ENCODE measurements at regions not wholly inside any gene's neighbourhood (a gene's known extent, or its start where the extent isn't known, plus 50 kb on each side); places are given as distances from the start of the nearest gene placed in this dataset.
"Not testable (repeated sequence)": the region's sequence is repeated elsewhere in the genome, so short reads cannot be mapped to it uniquely, and the experiment has no call there.

GRCh38 chr20:25844640-25845039 is 148.0 kb upstream of the ZNF337 start:
- not testable (repeated sequence) for H3K4me1 ChIP-seq (ENCODE audit: insufficient read depth, low read length); H3K9me3 ChIP-seq (ENCODE audit: control insufficient read depth, insufficient read depth, low read length); H3K36me3 ChIP-seq (ENCODE audit: insufficient read depth, low read length); H3K9ac ChIP-seq (ENCODE audit: low read depth, low read length)

GRCh38 chr20:25813511-25813910 is 116.9 kb upstream of the ZNF337 start:
- H3K9ac ChIP-seq (ENCODE audit: low read depth, low read length); H3K4me1 ChIP-seq (ENCODE audit: insufficient read depth, low read length); H3K36me3 ChIP-seq (ENCODE audit: insufficient read depth, low read length); H3K9me3 ChIP-seq (ENCODE audit: control insufficient read depth, insufficient read depth, low read length): not testable (repeated sequence)

- not testable (repeated sequence) for H3K9me3 ChIP-seq (ENCODE audit: control insufficient read depth, insufficient read depth, low read length); H3K4me1 ChIP-seq (ENCODE audit: insufficient read depth, low read length); H3K9ac ChIP-seq (ENCODE audit: low read depth, low read length); H3K36me3 ChIP-seq (ENCODE audit: insufficient read depth, low read length)
Measured at GRCh38 chr20:25798174-25798993, 101.7 kb upstream of the ZNF337 start.

GRCh38 chr20:25797062-25797461 is 100.4 kb upstream of the ZNF337 start:
- not testable (repeated sequence) for H3K9me3 ChIP-seq (ENCODE audit: control insufficient read depth, insufficient read depth, low read length); H3K36me3 ChIP-seq (ENCODE audit: insufficient read depth, low read length); H3K4me1 ChIP-seq (ENCODE audit: insufficient read depth, low read length); H3K9ac ChIP-seq (ENCODE audit: low read depth, low read length)

- not testable (repeated sequence) for H3K4me1 ChIP-seq (ENCODE audit: insufficient read depth, low read length)
Measured at GRCh38 chr20:25777241-25777640, 80.6 kb upstream of the ZNF337 start.

GRCh38 chr20:25774711-25775110 is 78.1 kb upstream of the ZNF337 start:
- H3K36me3 ChIP-seq (ENCODE audit: insufficient read depth, low read length); H3K9ac ChIP-seq (ENCODE audit: low read depth, low read length); H3K9me3 ChIP-seq (ENCODE audit: control insufficient read depth, insufficient read depth, low read length); H3K4me1 ChIP-seq (ENCODE audit: insufficient read depth, low read length): not testable (repeated sequence)

More at GRCh38 chr20:25777241-25777640, 80.6 kb upstream of the ZNF337 start:
- H3K9ac ChIP-seq (ENCODE audit: low read depth, low read length); H3K9me3 ChIP-seq (ENCODE audit: control insufficient read depth, insufficient read depth, low read length); H3K36me3 ChIP-seq (ENCODE audit: insufficient read depth, low read length): not testable (repeated sequence)

GRCh38 chr20:25774203-25774602 is 77.5 kb upstream of the ZNF337 start:
- not testable (repeated sequence) for H3K36me3 ChIP-seq (ENCODE audit: insufficient read depth, low read length); H3K4me1 ChIP-seq (ENCODE audit: insufficient read depth, low read length); H3K9ac ChIP-seq (ENCODE audit: low read depth, low read length); H3K9me3 ChIP-seq (ENCODE audit: control insufficient read depth, insufficient read depth, low read length)

- not testable (repeated sequence) for H3K4me1 ChIP-seq (ENCODE audit: insufficient read depth, low read length); H3K36me3 ChIP-seq (ENCODE audit: insufficient read depth, low read length); H3K9ac ChIP-seq (ENCODE audit: low read depth, low read length); H3K9me3 ChIP-seq (ENCODE audit: control insufficient read depth, insufficient read depth, low read length)
Measured at GRCh38 chr20:25772437-25772836, 75.8 kb upstream of the ZNF337 start.

GRCh38 chr20:25771818-25772217 is 75.2 kb upstream of the ZNF337 start:
- not testable (repeated sequence) for H3K9me3 ChIP-seq (ENCODE audit: control insufficient read depth, insufficient read depth, low read length); H3K4me1 ChIP-seq (ENCODE audit: insufficient read depth, low read length); H3K36me3 ChIP-seq (ENCODE audit: insufficient read depth, low read length); H3K9ac ChIP-seq (ENCODE audit: low read depth, low read length)

- Histone ChIP-seq H3K9ac (ENCODE audit: low read depth, low read length) (no peak overlapping the region), H3K4me1 (ENCODE audit: insufficient read depth, low read length) (no peaks in the 10 kb centered on the region), H3K9me3 (ENCODE audit: control insufficient read depth, insufficient read depth, low read length) (no peaks in the 10 kb centered on the region), H3K36me3 (ENCODE audit: insufficient read depth, low read length) (no peaks in the 10 kb centered on the region)
Measured at GRCh38 chr20:25761596-25761995, 64.9 kb upstream of the ZNF337 start.

GRCh38 chr20:25761046-25761445 is 64.4 kb upstream of the ZNF337 start:
- not testable (repeated sequence) for H3K4me1 ChIP-seq (ENCODE audit: insufficient read depth, low read length); H3K36me3 ChIP-seq (ENCODE audit: insufficient read depth, low read length); H3K9me3 ChIP-seq (ENCODE audit: control insufficient read depth, insufficient read depth, low read length); H3K9ac ChIP-seq (ENCODE audit: low read depth, low read length)

- Histone ChIP-seq H3K9me3 (ENCODE audit: control insufficient read depth, insufficient read depth, low read length) (no peaks in the 10 kb centered on the region), H3K36me3 (ENCODE audit: insufficient read depth, low read length) (no peaks in the 10 kb centered on the region), H3K4me1 (ENCODE audit: insufficient read depth, low read length) (no peaks in the 10 kb centered on the region; the same call in 1 of the 2 replicates), H3K9ac (ENCODE audit: low read depth, low read length) (peak overlapping the region; percentile 65)
Measured at GRCh38 chr20:25750765-25751696, 54.4 kb upstream of the ZNF337 start.

GRCh38 chr20:25750220-25750764 is 53.6 kb upstream of the ZNF337 start:
- no peaks in the 10 kb centered on the region for H3K36me3 ChIP-seq (ENCODE audit: insufficient read depth, low read length)
- no peaks in the 10 kb centered on the region; the same call in 1 of the 2 replicates for H3K4me1 ChIP-seq (ENCODE audit: insufficient read depth, low read length)
- peak overlapping the region; percentile 63; the same call in 1 of the 2 replicates for H3K9ac ChIP-seq (ENCODE audit: low read depth, low read length)
- no peaks in the 10 kb centered on the region for H3K9me3 ChIP-seq (ENCODE audit: control insufficient read depth, insufficient read depth, low read length)

GRCh38 chr20:25749649-25750048 is 53.0 kb upstream of the ZNF337 start:
- no peaks in the 10 kb centered on the region for H3K36me3 ChIP-seq (ENCODE audit: insufficient read depth, low read length)
- H3K4me1 ChIP-seq (ENCODE audit: insufficient read depth, low read length) = no peaks in the 10 kb centered on the region; the same call in 1 of the 2 replicates
- H3K9ac ChIP-seq (ENCODE audit: low read depth, low read length) = no peak overlapping the region
- H3K9me3 ChIP-seq (ENCODE audit: control insufficient read depth, insufficient read depth, low read length) = no peaks in the 10 kb centered on the region

Measured in ES-I3 (cell line).